Neuronal stem cell (in vitro differentiated cells): ENCODE measurements at regions not wholly inside any gene's neighbourhood (a gene's known extent, or its start where the extent isn't known, plus 50 kb on each side); places are given as distances from the start of the nearest gene placed in this dataset.
"Not testable (repeated sequence)": the region's sequence is repeated elsewhere in the genome, so short reads cannot be mapped to it uniquely, and the experiment has no call there.

Experiments
- DNase-seq: peaks from one replicate; pipeline ENCODE4 v3.0.0-alpha.2; 2013; ENCODE audit warnings: low spot score
- H2AFZ ChIP-seq: one replicate; pipeline ENCODE4 v1.6.1; 2013; ENCODE audit warnings: mild to moderate bottlenecking, low read length, inconsistent platforms
- H2AK5ac ChIP-seq: 2 replicates; pipeline ENCODE4 v1.6.1; 2013; ENCODE audit warnings: low read depth, mild to moderate bottlenecking, inconsistent platforms, low read length, moderate library complexity, mixed read lengths
- H2BK120ac ChIP-seq: 2 replicates; pipeline ENCODE4 v1.6.1; 2013; ENCODE audit warnings: low read depth, mild to moderate bottlenecking, inconsistent platforms, low read length, moderate library complexity, mixed read lengths
- H2BK12ac ChIP-seq: one replicate; pipeline ENCODE4 v1.6.1; 2013; ENCODE audit warnings: low read length, inconsistent platforms
- H2BK15ac ChIP-seq: 2 replicates; pipeline ENCODE4 v1.6.1; 2013; ENCODE audit warnings: mild to moderate bottlenecking, low read length, inconsistent platforms, mixed read lengths
- H2BK5ac ChIP-seq: one replicate; pipeline ENCODE4 v1.6.1; 2013; ENCODE audit warnings: inconsistent platforms, mild to moderate bottlenecking, low read length, moderate library complexity
- H3K14ac ChIP-seq: one replicate; pipeline ENCODE4 v1.6.1; 2013; ENCODE audit warnings: low read length, inconsistent platforms
- H3K18ac ChIP-seq: 2 replicates; pipeline ENCODE4 v1.6.1; 2013; ENCODE audit warnings: low read length, inconsistent platforms
- H3K23ac ChIP-seq: 2 replicates; pipeline ENCODE4 v1.6.1; 2013; ENCODE audit warnings: low read depth, mild to moderate bottlenecking, mixed read lengths, low read length, inconsistent platforms; ENCODE audit not compliant: poor library complexity
- H3K27ac ChIP-seq: replicated peaks from 3 replicates; pipeline ENCODE4 v1.5.1; 2013; ENCODE audit warnings: low read length, inconsistent platforms
- H3K27me3 ChIP-seq, 3 experiments: 2 replicates each; pipeline ENCODE4 v1.6.1; 2013; ENCODE audit warnings: low read length in 3 of 3, mild to moderate bottlenecking in 2 of 3, inconsistent platforms in 1 of 3, low read depth in 1 of 3, mixed read lengths in 1 of 3, moderate library complexity in 1 of 3; ENCODE audit not compliant: control insufficient read depth in 3 of 3, insufficient read depth in 3 of 3
- H3K36me3 ChIP-seq, 2 donors: replicated peaks in 1 of 2; 2 replicates each; pipeline ENCODE4 v1.6.1; 2013; ENCODE audit warnings: low read length in 2 of 2; ENCODE audit not compliant: control insufficient read depth in 2 of 2, insufficient read depth in 2 of 2
- H3K4ac ChIP-seq: 2 replicates; pipeline ENCODE4 v1.6.1; 2013; ENCODE audit warnings: inconsistent platforms, mild to moderate bottlenecking, low read length, moderate library complexity
- H3K4me1 ChIP-seq, 2 donors: 1 replicate in 1 of 2; 2 replicates in 1 of 2; pipeline ENCODE4 v1.6.1; 2013; ENCODE audit warnings: low read length in 2 of 2, low read depth in 1 of 2; ENCODE audit not compliant: control insufficient read depth in 2 of 2, insufficient read depth in 1 of 2
- H3K4me2 ChIP-seq: one replicate; pipeline ENCODE4 v1.6.1; 2013; ENCODE audit warnings: mild to moderate bottlenecking, low read length, inconsistent platforms; ENCODE audit not compliant: insufficient read depth, poor library complexity, severe bottlenecking
- H3K4me3 ChIP-seq, 2 donors: 2 replicates each; pipeline ENCODE4 v1.5.1; 2013; ENCODE audit warnings: low read length in 2 of 2, mild to moderate bottlenecking in 2 of 2, inconsistent platforms in 1 of 2, moderate library complexity in 1 of 2
- H3K79me1 ChIP-seq: one replicate; pipeline ENCODE4 v1.6.1; 2013; ENCODE audit warnings: low read depth, mild to moderate bottlenecking, inconsistent platforms, low read length, moderate library complexity
- H3K9ac ChIP-seq: one replicate; pipeline ENCODE4 v1.6.1; 2013; ENCODE audit warnings: mild to moderate bottlenecking, low read depth, low read length, inconsistent platforms; ENCODE audit not compliant: poor library complexity
- H3K9me3 ChIP-seq, 2 donors: replicated peaks in 1 of 2; 2 replicates each; pipeline versions ENCODE3 to v1.6.1; 2013; ENCODE audit warnings: low read length in 2 of 2, mild to moderate bottlenecking in 2 of 2, inconsistent platforms in 1 of 2, low read depth in 1 of 2, mixed read lengths in 1 of 2, moderate library complexity in 1 of 2; ENCODE audit not compliant: control insufficient read depth in 2 of 2, insufficient read depth in 1 of 2
- H4K8ac ChIP-seq: one replicate; pipeline ENCODE4 v1.6.1; 2013; ENCODE audit warnings: low read depth, mild to moderate bottlenecking, inconsistent platforms, low read length, moderate library complexity
- H4K91ac ChIP-seq: one replicate; pipeline ENCODE4 v1.6.1; 2013; ENCODE audit warnings: low read length, low read depth, mild to moderate bottlenecking, inconsistent platforms; ENCODE audit not compliant: poor library complexity
- WGBS, 2 donors: extraction: QIAGEN DNeasy Blood & Tissue Kit; methylation state at CpG; one replicate each; pipeline ENCODE4 v1.1.7; 2013; ENCODE audit warnings: missing lambda C conversion rate in 2 of 2, mixed read lengths in 1 of 2; ENCODE audit not compliant: insufficient read length in 2 of 2, insufficient replicate concordance in 1 of 2; ENCODE audit errors: extremely low coverage in 2 of 2; 5-methylcytosine and 5-hydroxymethylcytosine counted together

GRCh38 chr21:13974582-13974981, 236.2 kb downstream of the LIPI start:
- H4K91ac ChIP-seq, H3K27ac ChIP-seq, H3K4ac ChIP-seq, H2BK5ac ChIP-seq, H2AFZ ChIP-seq, H3K14ac ChIP-seq, H3K4me1 ChIP-seq, H3K23ac ChIP-seq, H3K27me3 ChIP-seq, H3K9me3 ChIP-seq, H3K18ac ChIP-seq, H3K4me3 ChIP-seq, H2BK12ac ChIP-seq, H2BK120ac ChIP-seq, H4K8ac ChIP-seq, DNase-seq, H3K4me2 ChIP-seq, H2BK15ac ChIP-seq, H3K36me3 ChIP-seq, H3K9ac ChIP-seq, H2AK5ac ChIP-seq, H3K79me1 ChIP-seq: not testable (repeated sequence)

- not testable (repeated sequence) for H3K14ac ChIP-seq, H3K27ac ChIP-seq, H3K4me3 ChIP-seq, H3K4ac ChIP-seq, H3K79me1 ChIP-seq, H2AK5ac ChIP-seq, H3K9me3 ChIP-seq, H2BK12ac ChIP-seq, H2BK120ac ChIP-seq, H3K4me2 ChIP-seq, DNase-seq, H4K91ac ChIP-seq, H2BK5ac ChIP-seq, H3K4me1 ChIP-seq, H4K8ac ChIP-seq, H3K18ac ChIP-seq, H3K23ac ChIP-seq, H3K36me3 ChIP-seq, H2BK15ac ChIP-seq, H3K27me3 ChIP-seq, H2AFZ ChIP-seq, H3K9ac ChIP-seq
- no CpG with 5 or more reads among the region's 3 CpGs for WGBS, 2 donors
Measured at GRCh38 chr21:13969853-13970252, 240.9 kb downstream of the LIPI start.

GRCh38 chr21:13969002-13969401, 241.8 kb downstream of the LIPI start:
- not testable (repeated sequence) for H3K9ac ChIP-seq, H3K36me3 ChIP-seq, H2BK15ac ChIP-seq, H3K14ac ChIP-seq, H3K23ac ChIP-seq, H2BK120ac ChIP-seq, H2BK5ac ChIP-seq, H3K4me2 ChIP-seq, H3K27me3 ChIP-seq, H3K9me3 ChIP-seq, H2BK12ac ChIP-seq, H3K27ac ChIP-seq, DNase-seq, H3K4me1 ChIP-seq, H3K18ac ChIP-seq, H4K91ac ChIP-seq, H2AFZ ChIP-seq, H3K4ac ChIP-seq, H2AK5ac ChIP-seq, H3K79me1 ChIP-seq, H3K4me3 ChIP-seq, H4K8ac ChIP-seq
- no CpG with 5 or more reads among the region's 2 CpGs for WGBS, 2 donors

- H4K8ac ChIP-seq, H3K27me3 ChIP-seq, H3K14ac ChIP-seq, H3K4ac ChIP-seq, H3K27ac ChIP-seq, H3K4me1 ChIP-seq, H3K9ac ChIP-seq, H2BK120ac ChIP-seq, H2AFZ ChIP-seq, H2BK12ac ChIP-seq, H3K18ac ChIP-seq, H3K9me3 ChIP-seq, H3K4me3 ChIP-seq, H2BK15ac ChIP-seq, DNase-seq, H2AK5ac ChIP-seq, H2BK5ac ChIP-seq, H3K79me1 ChIP-seq, H3K36me3 ChIP-seq, H4K91ac ChIP-seq, H3K4me2 ChIP-seq, H3K23ac ChIP-seq: not testable (repeated sequence)
- no CpG with 5 or more reads among the region's 3 CpGs for WGBS, 2 donors
Measured at GRCh38 chr21:13963259-13963658, 247.5 kb downstream of the LIPI start.
